ENCODE measurements at regions not wholly inside any gene's neighbourhood (a gene's known extent, or its start where the extent isn't known, plus 50 kb on each side); places are given as distances from the start of the nearest gene placed in this dataset.
"Not testable (repeated sequence)": the region's sequence is repeated elsewhere in the genome, so short reads cannot be mapped to it uniquely, and the experiment has no call there.

DNA sequence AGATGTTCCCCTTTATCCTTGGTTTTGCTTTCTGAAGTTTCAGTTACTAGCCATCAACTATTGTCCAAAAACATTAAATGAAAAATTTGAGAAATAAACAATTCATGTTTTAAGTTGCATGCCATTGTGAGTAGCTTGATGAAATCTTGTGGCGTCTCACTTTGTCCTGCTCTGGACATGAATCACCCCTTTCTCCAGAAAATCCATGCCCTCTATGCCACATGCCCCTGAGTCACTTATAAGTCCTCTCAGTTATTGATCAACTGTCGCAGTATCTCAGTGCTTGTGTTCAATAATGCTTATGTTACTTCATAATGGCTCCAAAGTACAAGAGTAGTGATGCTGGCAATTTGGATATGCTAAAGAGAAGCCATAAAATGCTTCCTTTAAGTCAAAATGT lies 208.0 kb upstream of the FERD3L start:
- TF ChIP-seq, protein P1, sequence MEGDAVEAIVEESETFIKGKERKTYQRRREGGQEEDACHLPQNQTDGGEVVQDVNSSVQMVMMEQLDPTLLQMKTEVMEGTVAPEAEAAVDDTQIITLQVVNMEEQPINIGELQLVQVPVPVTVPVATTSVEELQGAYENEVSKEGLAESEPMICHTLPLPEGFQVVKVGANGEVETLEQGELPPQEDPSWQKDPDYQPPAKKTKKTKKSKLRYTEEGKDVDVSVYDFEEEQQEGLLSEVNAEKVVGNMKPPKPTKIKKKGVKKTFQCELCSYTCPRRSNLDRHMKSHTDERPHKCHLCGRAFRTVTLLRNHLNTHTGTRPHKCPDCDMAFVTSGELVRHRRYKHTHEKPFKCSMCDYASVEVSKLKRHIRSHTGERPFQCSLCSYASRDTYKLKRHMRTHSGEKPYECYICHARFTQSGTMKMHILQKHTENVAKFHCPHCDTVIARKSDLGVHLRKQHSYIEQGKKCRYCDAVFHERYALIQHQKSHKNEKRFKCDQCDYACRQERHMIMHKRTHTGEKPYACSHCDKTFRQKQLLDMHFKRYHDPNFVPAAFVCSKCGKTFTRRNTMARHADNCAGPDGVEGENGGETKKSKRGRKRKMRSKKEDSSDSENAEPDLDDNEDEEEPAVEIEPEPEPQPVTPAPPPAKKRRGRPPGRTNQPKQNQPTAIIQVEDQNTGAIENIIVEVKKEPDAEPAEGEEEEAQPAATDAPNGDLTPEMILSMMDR (IDR thresholded peaks at IDR 0.05), result no peak
- H3K27ac Mint-ChIP-seq, result no peak overlapping the region
- H3K27me3 Mint-ChIP-seq, result no peaks in the 10 kb centered on the region
- ATAC-seq (no peak), DNase-seq (no peak)
- H3K36me3 Mint-ChIP-seq (ENCODE audit: low read depth), result no peaks in the 10 kb centered on the region
- ChIA-PET CTCF (no interaction called here), POLR2A (no interaction called here)
- intact Hi-C loops (cut with micrococcal nuclease), result no loop called here
- no peaks in the 10 kb centered on the region for H3K9me3 Mint-ChIP-seq
- no peak overlapping the region for H3K4me3 Mint-ChIP-seq
- no peaks in the 10 kb centered on the region for H3K4me1 Mint-ChIP-seq (ENCODE audit: low read depth)

- H3K9me3 Mint-ChIP-seq, result no peaks in the 10 kb centered on the region
- no peaks in the 10 kb centered on the region for H3K36me3 Mint-ChIP-seq (ENCODE audit: low read depth)
- intact Hi-C loops (cut with micrococcal nuclease), result no loop called here
- no peaks in the 10 kb centered on the region for H3K27me3 Mint-ChIP-seq
- H3K27ac Mint-ChIP-seq, result no peak overlapping the region
- no peaks in the 10 kb centered on the region for H3K4me1 Mint-ChIP-seq (ENCODE audit: low read depth)
- POLR2A ChIA-PET, result no interaction called here
- ATAC-seq (no peak), DNase-seq (no peak)
- H3K4me3 Mint-ChIP-seq, result no peak overlapping the region
- CTCF ChIA-PET, result no interaction called here
- TF ChIP-seq, protein P1 (IDR thresholded peaks at IDR 0.05), result no peak
These were observed 207.1 kb upstream of the FERD3L start for GRCh38 chr7:19352305-19352695.

DNA sequence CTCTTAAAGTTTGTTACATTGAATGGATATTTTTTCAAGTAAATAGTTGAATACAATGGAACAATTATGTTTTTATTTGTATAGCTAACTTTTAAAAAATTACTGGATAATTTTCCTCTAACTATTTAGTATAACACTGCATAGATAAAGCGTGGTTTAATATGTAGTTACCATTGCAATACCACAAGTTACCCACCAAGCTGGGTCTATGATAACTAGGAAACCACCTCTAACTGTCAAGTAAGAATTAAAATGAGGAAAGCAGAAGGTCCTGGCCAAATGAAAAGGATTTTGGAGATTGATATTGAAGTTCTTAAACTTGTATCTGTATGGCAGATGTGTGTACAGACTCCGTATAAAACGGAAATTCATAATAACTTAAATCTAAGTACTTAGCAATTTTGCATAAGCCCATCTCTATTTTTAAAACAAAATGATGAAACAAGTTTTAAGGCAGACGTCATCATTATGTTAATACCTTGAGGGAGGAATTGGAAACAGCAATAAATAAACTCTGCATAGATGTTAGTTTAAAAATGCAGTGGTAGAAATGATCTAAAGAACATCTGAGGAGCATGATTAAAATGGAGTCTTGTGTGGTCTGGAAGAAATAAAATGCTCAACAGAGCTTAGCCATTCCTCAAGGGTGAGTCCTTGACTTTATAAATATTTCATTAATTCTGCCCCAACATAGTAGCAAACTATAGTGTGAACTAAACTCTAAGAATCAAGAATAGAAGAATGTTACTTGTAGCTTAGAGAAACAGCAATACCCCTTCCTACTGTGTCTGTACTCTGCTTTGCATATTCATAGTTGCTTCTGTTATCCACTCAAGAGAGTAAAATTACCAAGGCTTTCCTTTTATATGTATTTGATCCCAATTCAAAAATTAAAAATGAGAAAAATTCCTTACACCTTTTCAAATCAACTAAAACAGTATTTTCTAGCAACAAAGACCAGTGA lies 206.4 kb upstream of the FERD3L start:
- no peaks in the 10 kb centered on the region for H3K9me3 Mint-ChIP-seq
- H3K27ac Mint-ChIP-seq, result no peak overlapping the region
- H3K36me3 Mint-ChIP-seq (ENCODE audit: low read depth), result no peaks in the 10 kb centered on the region
- ChIA-PET POLR2A (no interaction called here), CTCF (no interaction called here)
- H3K4me3 Mint-ChIP-seq, result no peak overlapping the region
- ATAC-seq (no peak), DNase-seq (no peak)
- H3K27me3 Mint-ChIP-seq, result no peaks in the 10 kb centered on the region
- intact Hi-C loops (cut with micrococcal nuclease), result no loop called here
- no peaks in the 10 kb centered on the region for H3K4me1 Mint-ChIP-seq (ENCODE audit: low read depth)
- TF ChIP-seq, protein P1 (IDR thresholded peaks at IDR 0.05), result no peak

- ChIA-PET POLR2A (no interaction called here), CTCF (no interaction called here)
- no peak for ATAC-seq
- peaks cover 2% of the 10 kb centered on the region for H3K9me3 Mint-ChIP-seq
- H3K27me3 Mint-ChIP-seq, result no peaks in the 10 kb centered on the region
- intact Hi-C loops (cut with micrococcal nuclease), result no loop called here
- no peaks in the 10 kb centered on the region for H3K4me1 Mint-ChIP-seq (ENCODE audit: low read depth)
- TF ChIP-seq, protein P1 (IDR thresholded peaks at IDR 0.05), result no peak
- no peak for DNase-seq
- H3K27ac Mint-ChIP-seq, result no peak overlapping the region
- H3K36me3 Mint-ChIP-seq (ENCODE audit: low read depth), result no peaks in the 10 kb centered on the region
- H3K4me3 Mint-ChIP-seq, result no peak overlapping the region
These were observed 194.3 kb upstream of the FERD3L start for GRCh38 chr7:19339512-19339911.

DNA sequence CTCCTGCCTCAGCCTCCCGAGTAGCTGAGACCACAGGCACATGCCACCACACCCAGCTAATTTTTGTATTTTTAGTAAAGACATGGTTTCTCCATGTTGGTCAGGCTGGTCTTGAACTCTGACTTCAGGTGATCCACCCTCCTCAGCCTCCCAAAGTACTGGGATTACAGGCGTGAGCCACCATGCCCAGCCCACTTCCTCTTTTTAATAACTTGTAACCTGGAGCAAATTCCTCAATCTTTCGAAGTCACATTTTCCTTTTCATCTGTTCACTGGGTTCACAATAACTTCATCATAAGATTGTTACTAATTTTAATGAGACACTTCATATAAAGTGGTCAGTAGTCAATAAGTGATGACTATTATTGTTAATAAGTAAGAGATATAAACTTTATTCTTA lies 193.3 kb upstream of the FERD3L start:
- H3K4me3 Mint-ChIP-seq; H3K4me1 Mint-ChIP-seq (ENCODE audit: low read depth); H3K36me3 Mint-ChIP-seq (ENCODE audit: low read depth); H3K27me3 Mint-ChIP-seq; H3K9me3 Mint-ChIP-seq; POLR2A ChIA-PET; CTCF ChIA-PET; intact Hi-C loops (cut with micrococcal nuclease); H3K27ac Mint-ChIP-seq; DNase-seq; ATAC-seq: not testable (repeated sequence)
